CD4-positive, alpha-beta T cell (primary cell): ENCODE measurements at regions not wholly inside any gene's neighbourhood (a gene's known extent, or its start where the extent isn't known, plus 50 kb on each side); places are given as distances from the start of the nearest gene placed in this dataset.

ENCODE experiments used
- ATAC-seq: fragments of 200-7000 bp; cut with Tn5 transposase; one replicate; pipeline ENCODE4 v1.10.0; 2022; ENCODE audit warnings: mild to moderate bottlenecking; ENCODE audit not compliant: poor library complexity
- CTCF ChIA-PET: fragments of 350-600 bp; sonication (Branson Sonifier 250); formaldehyde crosslinking; loops from one replicate; lab custom pipeline; 2021; ENCODE audit warnings: antibody characterized with exemption, inconsistent platforms; lab: Charles Lee
- POLR2A ChIA-PET: fragments of 350-600 bp; sonication (Branson Sonifier 250); formaldehyde crosslinking; loops from one replicate; lab custom pipeline; 2021; ENCODE audit warnings: antibody characterized with exemption, inconsistent platforms; lab: Charles Lee
- DNase-seq, 14 experiments: peaks; one replicate each; pipeline ENCODE4 v3.0.0-alpha.2; 2013 to 2020; ENCODE audit warnings: mixed read lengths in 2 of 14
- H3K27ac ChIP-seq, 2 donors: one replicate each; pipeline versions ENCODE4 v1.5.1 to v1.7.0; 2013; ENCODE audit warnings: low read length in 2 of 2, low read depth in 1 of 2, mild to moderate bottlenecking in 1 of 2
- H3K27me3 ChIP-seq, 2 experiments: 1 replicate in 1 of 2; 2 replicates in 1 of 2; pipeline versions ENCODE4 v1.6.1 to v1.7.0; 2013; ENCODE audit warnings: low read length in 2 of 2, control low read depth in 1 of 2, mild to moderate bottlenecking in 1 of 2, moderate library complexity in 1 of 2; ENCODE audit not compliant: insufficient read depth in 2 of 2, control insufficient read depth in 1 of 2
- H3K36me3 ChIP-seq: one replicate; pipeline ENCODE4 v1.6.1; 2013; ENCODE audit warnings: low read length, control low read depth; ENCODE audit not compliant: insufficient read depth
- H3K4me1 ChIP-seq: one replicate; pipeline ENCODE4 v1.6.1; 2013; ENCODE audit warnings: low read length, control low read depth; ENCODE audit not compliant: insufficient read depth
- H3K4me3 ChIP-seq: one replicate; pipeline ENCODE4 v1.5.1; 2013; ENCODE audit warnings: mild to moderate bottlenecking, low read length, moderate library complexity
- H3K9me3 ChIP-seq, 2 experiments: 1 replicate in 1 of 2; 2 replicates in 1 of 2; pipeline versions ENCODE4 v1.6.1 to v1.7.0; 2013; ENCODE audit warnings: low read length in 2 of 2, mild to moderate bottlenecking in 2 of 2, control low read depth in 1 of 2, moderate library complexity in 1 of 2; ENCODE audit not compliant: control insufficient read depth in 1 of 2, insufficient read depth in 1 of 2
- H3K27ac Mint-ChIP-seq: one replicate; pipeline ENCODE4 v1.8.0; 2020; ENCODE audit warnings: mixed read lengths
- H3K27me3 Mint-ChIP-seq: one replicate; pipeline ENCODE4 v1.8.0; 2021; ENCODE audit warnings: mixed read lengths
- H3K36me3 Mint-ChIP-seq: one replicate; pipeline ENCODE4 v1.8.0; 2021; ENCODE audit warnings: low read depth, mixed read lengths
- H3K4me1 Mint-ChIP-seq: one replicate; pipeline ENCODE4 v1.8.0; 2021; ENCODE audit warnings: low read depth, mixed read lengths
- H3K4me3 Mint-ChIP-seq: one replicate; pipeline ENCODE4 v1.8.0; 2020; ENCODE audit warnings: mild to moderate bottlenecking, mixed read lengths
- H3K9me3 Mint-ChIP-seq: one replicate; pipeline ENCODE4 v1.8.0; 2020; ENCODE audit warnings: mixed read lengths
- intact Hi-C, 2 experiments: fragments of 100-400 bp; cut with DNase I in 1 of 2; cut with micrococcal nuclease in 1 of 2; formaldehyde crosslinking; loops; one replicate each; pipeline versions ENCODE4 v1.15.1 to v1.9.0; 2023 to 2025; cut with DNase I, micrococcal nuclease
- TF ChIP-seq, protein P1 (sequence below): fragments of 200-600 bp; IDR thresholded peaks from one replicate; pipeline ENCODE4 v1.8.0; 2022; ENCODE audit warnings: antibody characterized with exemption, mild to moderate bottlenecking

DNA sequence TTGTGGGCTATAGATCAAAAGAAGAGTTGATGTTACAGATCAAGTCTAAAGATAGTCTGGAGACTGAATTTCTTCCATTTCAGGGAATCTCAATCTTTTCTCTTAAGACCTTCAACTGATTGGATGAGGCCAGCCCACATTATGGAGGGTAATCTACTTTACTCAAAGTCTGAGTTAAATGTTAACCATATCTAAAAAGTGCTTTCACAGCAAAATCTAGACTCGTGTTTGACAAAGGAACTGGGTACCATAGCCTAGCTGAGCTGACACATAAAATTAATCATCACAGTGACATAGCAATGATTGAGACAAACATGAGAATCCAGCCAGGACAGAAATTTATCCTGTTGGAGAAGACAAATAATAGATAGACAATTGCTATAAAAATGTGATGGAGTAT lies 407.9 kb upstream of the GRM7 start:
- CTCF ChIA-PET, result no interaction called here
- intact Hi-C loops, result no loop called here
- no peak for DNase-seq
- POLR2A ChIA-PET, result no interaction called here
- H3K27me3 ChIP-seq, result no peaks in the 10 kb centered on the region
- TF ChIP-seq, protein P1, sequence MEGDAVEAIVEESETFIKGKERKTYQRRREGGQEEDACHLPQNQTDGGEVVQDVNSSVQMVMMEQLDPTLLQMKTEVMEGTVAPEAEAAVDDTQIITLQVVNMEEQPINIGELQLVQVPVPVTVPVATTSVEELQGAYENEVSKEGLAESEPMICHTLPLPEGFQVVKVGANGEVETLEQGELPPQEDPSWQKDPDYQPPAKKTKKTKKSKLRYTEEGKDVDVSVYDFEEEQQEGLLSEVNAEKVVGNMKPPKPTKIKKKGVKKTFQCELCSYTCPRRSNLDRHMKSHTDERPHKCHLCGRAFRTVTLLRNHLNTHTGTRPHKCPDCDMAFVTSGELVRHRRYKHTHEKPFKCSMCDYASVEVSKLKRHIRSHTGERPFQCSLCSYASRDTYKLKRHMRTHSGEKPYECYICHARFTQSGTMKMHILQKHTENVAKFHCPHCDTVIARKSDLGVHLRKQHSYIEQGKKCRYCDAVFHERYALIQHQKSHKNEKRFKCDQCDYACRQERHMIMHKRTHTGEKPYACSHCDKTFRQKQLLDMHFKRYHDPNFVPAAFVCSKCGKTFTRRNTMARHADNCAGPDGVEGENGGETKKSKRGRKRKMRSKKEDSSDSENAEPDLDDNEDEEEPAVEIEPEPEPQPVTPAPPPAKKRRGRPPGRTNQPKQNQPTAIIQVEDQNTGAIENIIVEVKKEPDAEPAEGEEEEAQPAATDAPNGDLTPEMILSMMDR, result no peak
- no peak overlapping the region for H3K4me3 ChIP-seq
- Mint-ChIP-seq H3K4me3 (no peak overlapping the region), H3K27me3 (no peaks in the 10 kb centered on the region), H3K4me1 (no peaks in the 10 kb centered on the region), H3K9me3 (peaks cover 2% of the 10 kb centered on the region), H3K36me3 (no peaks in the 10 kb centered on the region), H3K27ac (no peak overlapping the region)
- ATAC-seq, result no peak
- H3K36me3 ChIP-seq, result no peaks in the 10 kb centered on the region
- no peaks in the 10 kb centered on the region for H3K4me1 ChIP-seq
- no peaks in the 10 kb centered on the region for H3K9me3 ChIP-seq
- H3K27ac ChIP-seq, result no peak overlapping the region

DNA sequence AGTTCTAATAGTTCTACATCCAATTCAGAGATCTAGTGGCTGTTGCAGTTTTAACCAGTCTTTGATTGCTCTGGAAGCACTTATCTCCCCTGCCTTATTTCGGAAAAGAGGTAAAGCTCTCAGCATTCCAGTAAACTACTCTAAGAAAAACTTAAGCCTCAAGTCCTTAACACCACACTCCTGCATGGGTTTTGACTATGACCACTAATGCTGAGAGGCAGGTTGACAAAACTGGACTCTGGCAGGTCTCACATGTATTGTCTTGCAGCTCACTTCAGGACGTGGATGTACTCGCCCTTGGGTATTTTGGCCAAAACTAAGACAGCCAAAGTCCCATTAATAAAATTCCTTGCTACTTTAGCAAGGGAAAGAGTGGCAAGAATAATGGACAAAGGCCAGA lies 405.9 kb upstream of the GRM7 start:
- H3K9me3 Mint-ChIP-seq, result peaks cover 6% of the 10 kb centered on the region
- no peak overlapping the region for H3K27ac Mint-ChIP-seq
- no peaks in the 10 kb centered on the region for H3K36me3 Mint-ChIP-seq
- Histone ChIP-seq H3K4me3 (no peak overlapping the region), H3K9me3 (no peaks in the 10 kb centered on the region), H3K4me1 (no peaks in the 10 kb centered on the region), H3K27me3 (no peaks in the 10 kb centered on the region), H3K36me3 (no peaks in the 10 kb centered on the region), H3K27ac (no peak overlapping the region)
- DNase-seq, result no peak
- ChIA-PET POLR2A (no interaction called here), CTCF (no interaction called here)
- no peaks in the 10 kb centered on the region for H3K27me3 Mint-ChIP-seq
- TF ChIP-seq, protein P1, result no peak
- ATAC-seq, result no peak
- no peak overlapping the region for H3K4me3 Mint-ChIP-seq
- intact Hi-C loops, result no loop called here
- no peaks in the 10 kb centered on the region for H3K4me1 Mint-ChIP-seq

DNA sequence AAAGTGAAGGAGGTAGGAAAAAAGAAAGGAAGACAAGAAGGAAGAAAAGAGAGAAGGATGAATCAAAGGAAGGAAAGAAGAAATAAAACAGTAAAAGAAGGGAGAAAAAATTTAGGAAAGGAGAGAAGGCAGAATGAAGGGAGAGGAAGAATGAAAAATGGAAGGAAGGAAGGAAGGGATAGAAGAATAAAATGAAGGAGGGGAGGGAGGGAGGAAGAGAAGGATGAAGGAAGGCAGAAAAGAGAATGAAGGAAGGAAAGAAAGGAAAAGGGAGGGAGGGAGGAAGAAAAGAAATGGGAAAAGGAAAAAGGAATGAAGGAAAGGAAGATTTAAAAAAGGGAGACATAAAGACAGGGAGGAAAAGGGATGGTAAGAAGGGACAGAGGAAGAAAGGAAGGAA lies 393.7 kb upstream of the GRM7 start:
- DNase-seq, result no peak
- Mint-ChIP-seq H3K4me3 (no peak overlapping the region), H3K9me3 (peaks cover 11% of the 10 kb centered on the region), H3K27me3 (no peaks in the 10 kb centered on the region), H3K36me3 (no peaks in the 10 kb centered on the region), H3K27ac (no peak overlapping the region), H3K4me1 (no peaks in the 10 kb centered on the region)
- Histone ChIP-seq H3K27ac (no peak overlapping the region), H3K27me3 (no peaks in the 10 kb centered on the region), H3K9me3 (peaks cover 0 to 4% of the 10 kb centered on the region in 2 experiments), H3K4me1 (no peaks in the 10 kb centered on the region), H3K36me3 (no peaks in the 10 kb centered on the region), H3K4me3 (no peak overlapping the region)
- intact Hi-C loops, result no loop called here
- ATAC-seq, result no peak
- TF ChIP-seq, protein P1, result no peak
- ChIA-PET POLR2A (no interaction called here), CTCF (no interaction called here)
